K562 (cell line): ENCODE measurements at regions not wholly inside any gene's neighbourhood (a gene's known extent, or its start where the extent isn't known, plus 50 kb on each side); places are given as distances from the start of the nearest gene placed in this dataset.

Experiments
- ARID3A ChIP-seq: IDR thresholded peaks from 2 replicates; pipeline ENCODE4 v1.6.1; 2012; ENCODE audit warnings: low read depth, low read length, improper control_type of control experiment, borderline replicate concordance
- ATF2 ChIP-seq: sonication (generic); formaldehyde crosslinking; IDR thresholded peaks from 2 replicates; pipeline ENCODE4 v1.8.1; 2022; ENCODE audit warnings: missing genetic modification reagents
- MAX ChIP-seq: sonication (generic); formaldehyde crosslinking; IDR thresholded peaks from 2 replicates; pipeline ENCODE4 v1.9.0; 2022; ENCODE audit warnings: mild to moderate bottlenecking, missing genetic modification reagents
- MED1 ChIP-seq: sonication (generic); formaldehyde crosslinking; IDR thresholded peaks from 2 replicates; pipeline ENCODE4 v1.8.1; 2023; ENCODE audit warnings: missing genetic modification reagents, borderline replicate concordance
- TCF15 ChIP-seq: fragments of 250-450 bp; sonication (Bioruptor Pico); IDR thresholded peaks from 2 replicates; pipeline ENCODE4 v1.8.0; 2022; ENCODE audit warnings: moderate library complexity, mild to moderate bottlenecking, inconsistent platforms
- THRB ChIP-seq: fragments of 450-650 bp; formaldehyde crosslinking; conservative IDR thresholded peaks from 2 replicates; pipeline ENCODE4 v1.4.0; 2022; ENCODE audit warnings: mild to moderate bottlenecking, missing genetic modification characterization
- ZC3H4 ChIP-seq: sonication (generic); formaldehyde crosslinking; IDR thresholded peaks from 2 replicates; pipeline ENCODE4 v1.9.0; 2021; ENCODE audit warnings: missing genetic modification reagents, borderline replicate concordance
- ZNF277 ChIP-seq: fragments of 250-450 bp; sonication (Bioruptor Pico); IDR thresholded peaks from 2 replicates; pipeline ENCODE4 v1.8.0; 2022; ENCODE audit warnings: inconsistent platforms, mild to moderate bottlenecking, moderate library complexity, borderline replicate concordance

GRCh38 chr9:107591781-107592180 lies 102.2 kb upstream of the KLF4 start (continued):
- TF ChIP-seq ARID3A: no peak
- TF ChIP-seq ZC3H4 (CRISPR knock-in tag): no peak
- TF ChIP-seq MED1: no peak
- TF ChIP-seq TCF15: no peak
- no peak for TF ChIP-seq ATF2 (CRISPR knock-in tag)
- no peak for TF ChIP-seq ZNF277 (CRISPR knock-in tag)
- no peak for TF ChIP-seq THRB (CRISPR knock-in tag)
- no peak for TF ChIP-seq MAX (CRISPR knock-in tag)
